Right lobe of liver (tissue), 4 donors: ENCODE measurements at regions not wholly inside any gene's neighbourhood (a gene's known extent, or its start where the extent isn't known, plus 50 kb on each side); places are given as distances from the start of the nearest gene placed in this dataset.

Experiments used
- POLR2A ChIP-seq: fragments of 450-650 bp; IDR thresholded peaks from one replicate; pipeline ENCODE4 v1.6.1; 2017; ENCODE audit warnings: antibody characterized with exemption, mild to moderate bottlenecking
- TF ChIP-seq, protein P1 (sequence below), 4 donors: fragments of 200-600 bp in 3 of 4; fragments of 450-650 bp in 1 of 4; IDR thresholded peaks; one replicate each; pipeline versions ENCODE4 v1.5.1 to v1.8.0; 2016 to 2022; ENCODE audit warnings: antibody characterized with exemption in 4 of 4, mild to moderate bottlenecking in 2 of 4
- donor health status: DM: no; HTN: no; CAD: no.
- donor health status: DM: no; HTN: no; CAD: no.
- donor health status: DM: no; HTN: yes; CAD: no.

DNA sequence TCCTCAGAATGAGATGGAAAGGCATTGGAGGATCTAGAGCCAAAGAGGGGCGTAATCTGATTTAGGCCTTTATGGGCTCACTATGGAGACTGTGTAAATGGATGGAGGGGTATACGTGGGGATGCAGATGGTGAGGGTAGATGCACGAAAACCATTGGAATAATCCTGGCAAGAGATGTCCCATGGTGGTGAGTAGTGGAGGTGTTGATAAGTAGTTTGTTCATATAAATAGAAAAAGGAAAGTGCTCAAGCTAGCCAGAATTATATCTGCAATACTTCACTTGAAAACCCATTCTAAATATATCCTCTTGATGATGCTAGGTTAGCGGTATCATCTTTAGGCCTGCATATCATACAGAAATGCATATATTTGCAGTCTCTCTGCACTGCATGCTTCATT, 459.7 kb downstream of the CDH2 start:
- TF ChIP-seq, protein P1, sequence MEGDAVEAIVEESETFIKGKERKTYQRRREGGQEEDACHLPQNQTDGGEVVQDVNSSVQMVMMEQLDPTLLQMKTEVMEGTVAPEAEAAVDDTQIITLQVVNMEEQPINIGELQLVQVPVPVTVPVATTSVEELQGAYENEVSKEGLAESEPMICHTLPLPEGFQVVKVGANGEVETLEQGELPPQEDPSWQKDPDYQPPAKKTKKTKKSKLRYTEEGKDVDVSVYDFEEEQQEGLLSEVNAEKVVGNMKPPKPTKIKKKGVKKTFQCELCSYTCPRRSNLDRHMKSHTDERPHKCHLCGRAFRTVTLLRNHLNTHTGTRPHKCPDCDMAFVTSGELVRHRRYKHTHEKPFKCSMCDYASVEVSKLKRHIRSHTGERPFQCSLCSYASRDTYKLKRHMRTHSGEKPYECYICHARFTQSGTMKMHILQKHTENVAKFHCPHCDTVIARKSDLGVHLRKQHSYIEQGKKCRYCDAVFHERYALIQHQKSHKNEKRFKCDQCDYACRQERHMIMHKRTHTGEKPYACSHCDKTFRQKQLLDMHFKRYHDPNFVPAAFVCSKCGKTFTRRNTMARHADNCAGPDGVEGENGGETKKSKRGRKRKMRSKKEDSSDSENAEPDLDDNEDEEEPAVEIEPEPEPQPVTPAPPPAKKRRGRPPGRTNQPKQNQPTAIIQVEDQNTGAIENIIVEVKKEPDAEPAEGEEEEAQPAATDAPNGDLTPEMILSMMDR (IDR thresholded peaks at IDR 0.05): no peak
- no peak for TF ChIP-seq POLR2A
